ENCODE measurements at regions not wholly inside any gene's neighbourhood (a gene's known extent, or its start where the extent isn't known, plus 50 kb on each side); places are given as distances from the start of the nearest gene placed in this dataset.
"Not testable (repeated sequence)": the region's sequence is repeated elsewhere in the genome, so short reads cannot be mapped to it uniquely, and the experiment has no call there.

DNA sequence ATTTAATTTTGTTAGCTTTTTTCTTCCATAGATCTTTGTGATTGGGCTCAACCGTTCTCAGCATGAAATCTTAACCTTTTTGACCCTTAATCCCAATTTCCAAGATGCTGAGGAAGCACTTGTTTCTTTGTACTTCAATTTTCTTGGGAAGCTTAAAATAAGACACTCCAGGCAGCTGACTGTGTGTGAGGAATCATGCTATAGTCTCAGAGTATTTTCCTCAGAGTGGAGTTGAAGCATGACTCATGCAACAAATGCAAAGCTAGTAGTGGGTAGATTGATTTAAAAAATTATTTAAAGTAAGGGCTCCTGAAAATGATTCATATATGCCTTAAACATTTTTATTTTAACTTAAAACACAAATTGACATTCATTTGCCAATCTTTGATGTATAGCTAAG, 168.7 kb downstream of the BTBD3 start:
- Histone ChIP-seq H3K9ac (ENCODE audit: low read length) (no peak overlapping the region), H3K79me2 (ENCODE audit: insufficient read depth, low read length) (no peaks in the 10 kb centered on the region), H3K4me2 (ENCODE audit: low read depth, low read length, poor library complexity, severe bottlenecking) (no peak overlapping the region), H3K9me2 (replicated peaks; ENCODE audit: insufficient read depth, low read length) (no peaks in the 10 kb centered on the region), H2AFZ (ENCODE audit: low read depth, low read length, severe bottlenecking) (no peak overlapping the region), H4K20me1 (ENCODE audit: low read depth, low read length) (no peaks in the 10 kb centered on the region), H3K27ac (ENCODE audit: low read depth, low read length) (no peak overlapping the region), H3K27me3 (ENCODE audit: low read length) (no peaks in the 10 kb centered on the region), H3F3A (ENCODE audit: insufficient read depth) (no peaks in the 10 kb centered on the region), H3K4me3 (ENCODE audit: insufficient read depth, low read length, poor library complexity, severe bottlenecking) (no peak overlapping the region), H3K9me3 (ENCODE audit: insufficient read depth, low read length) (0 out of 2 replicates have a peak, but pooled peaks cover 3% of the 10 kb centered on the region), H3K36me3 (ENCODE audit: low read length) (no peaks in the 10 kb centered on the region)
- TF ChIP-seq EZH2phosphoT487 (conservative IDR thresholded peaks at IDR 0.05; ENCODE audit: low read length) = no peak

DNA sequence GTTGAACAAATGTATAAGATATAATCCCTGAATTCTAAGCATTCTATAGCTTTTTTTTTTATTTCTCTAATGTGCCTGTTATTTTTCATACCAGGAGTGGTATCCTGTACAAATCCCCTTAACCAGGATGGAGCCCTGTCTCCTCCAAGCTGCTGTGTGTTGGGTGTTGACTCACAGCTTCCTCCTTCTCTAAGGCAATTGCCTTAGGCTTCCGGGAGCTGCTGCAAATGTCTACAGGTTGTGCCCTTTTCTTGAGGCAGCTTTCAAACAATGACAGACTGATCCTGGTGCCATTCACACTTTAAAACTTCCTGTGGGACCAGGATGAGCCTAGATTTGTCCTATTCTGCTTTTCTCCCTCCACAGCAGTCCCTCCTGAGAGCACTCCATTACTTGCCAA, 173.2 kb downstream of the BTBD3 start:
- Histone ChIP-seq H2AFZ (ENCODE audit: low read depth, low read length, severe bottlenecking) (no peak overlapping the region), H3K36me3 (ENCODE audit: low read length) (no peaks in the 10 kb centered on the region), H3K9me3 (ENCODE audit: insufficient read depth, low read length) (0 out of 2 replicates have a peak, but pooled peaks cover 3% of the 10 kb centered on the region), H3K27ac (ENCODE audit: low read depth, low read length) (no peak overlapping the region), H3K9me2 (replicated peaks; ENCODE audit: insufficient read depth, low read length) (no peaks in the 10 kb centered on the region), H3K4me2 (ENCODE audit: low read depth, low read length, poor library complexity, severe bottlenecking) (no peak overlapping the region), H3F3A (ENCODE audit: insufficient read depth) (no peaks in the 10 kb centered on the region), H3K79me2 (ENCODE audit: insufficient read depth, low read length) (no peaks in the 10 kb centered on the region), H4K20me1 (ENCODE audit: low read depth, low read length) (no peaks in the 10 kb centered on the region), H3K27me3 (ENCODE audit: low read length) (no peaks in the 10 kb centered on the region), H3K9ac (ENCODE audit: low read length) (no peak overlapping the region), H3K4me3 (ENCODE audit: insufficient read depth, low read length, poor library complexity, severe bottlenecking) (no peak overlapping the region)
- TF ChIP-seq CTCF (IDR thresholded peaks at IDR 0.05; ENCODE audit: insufficient read depth, low read length, poor library complexity, severe bottlenecking) = no peak
- TF ChIP-seq EZH2phosphoT487 (conservative IDR thresholded peaks at IDR 0.05; ENCODE audit: low read length) = no peak

DNA sequence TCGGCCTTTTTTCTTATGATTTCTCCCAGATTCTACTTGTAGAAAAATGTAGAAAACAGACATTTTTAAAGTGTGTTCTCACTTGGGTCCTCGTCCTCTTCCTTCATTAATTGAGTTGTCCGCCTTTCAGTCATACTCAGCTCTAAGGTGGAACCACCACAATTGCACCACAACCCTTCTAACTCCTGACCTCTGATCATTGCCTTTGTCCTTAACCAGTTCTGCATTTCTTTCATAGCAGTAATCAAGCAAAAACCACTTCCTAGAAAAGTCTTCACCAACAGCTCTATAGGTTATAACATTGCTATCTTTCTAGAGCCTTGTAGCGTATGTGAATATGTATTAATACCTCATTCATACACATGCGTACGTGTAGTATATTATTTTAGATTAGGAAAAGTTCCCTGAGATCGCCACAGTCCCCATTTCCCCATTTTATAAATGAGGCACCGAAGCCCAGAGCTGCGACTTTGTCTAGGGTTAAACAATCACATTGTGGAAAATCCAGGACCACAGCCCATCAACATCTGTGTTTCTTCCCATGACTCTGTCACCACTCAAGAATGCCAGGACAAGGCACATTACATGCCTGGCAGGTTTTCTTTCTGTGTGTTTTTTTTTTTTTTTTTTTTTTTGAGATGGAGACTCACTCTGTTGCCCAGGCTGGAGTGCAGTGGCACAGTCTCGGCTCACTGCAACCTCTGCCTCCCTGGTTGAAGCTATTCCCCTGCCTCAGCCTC, 175.5 kb downstream of the BTBD3 start:
- H3K27me3 ChIP-seq (ENCODE audit: low read length) = no peaks in the 10 kb centered on the region
- no peak overlapping the region for H3K27ac ChIP-seq (ENCODE audit: low read depth, low read length)
- H3K4me3 ChIP-seq (ENCODE audit: insufficient read depth, low read length, poor library complexity, severe bottlenecking) = no peak overlapping the region

GRCh38 chr20:12093797-12094190, 176.1 kb downstream of the BTBD3 start:
- H3K36me3 ChIP-seq (ENCODE audit: low read length); H3K9me2 ChIP-seq (replicated peaks; ENCODE audit: insufficient read depth, low read length); H3K79me2 ChIP-seq (ENCODE audit: insufficient read depth, low read length); H3K27me3 ChIP-seq (ENCODE audit: low read length); H2AFZ ChIP-seq (ENCODE audit: low read depth, low read length, severe bottlenecking); H3K9me3 ChIP-seq (ENCODE audit: insufficient read depth, low read length); H3K4me3 ChIP-seq (ENCODE audit: insufficient read depth, low read length, poor library complexity, severe bottlenecking); H4K20me1 ChIP-seq (ENCODE audit: low read depth, low read length); H3K9ac ChIP-seq (ENCODE audit: low read length); H3K27ac ChIP-seq (ENCODE audit: low read depth, low read length); H3K4me2 ChIP-seq (ENCODE audit: low read depth, low read length, poor library complexity, severe bottlenecking); H3F3A ChIP-seq (ENCODE audit: insufficient read depth): not testable (repeated sequence)

More for the DNA sequence above, 175.5 kb downstream of the BTBD3 start:
- Histone ChIP-seq H3K36me3 (ENCODE audit: low read length) (no peaks in the 10 kb centered on the region), H3K9me2 (replicated peaks; ENCODE audit: insufficient read depth, low read length) (no peaks in the 10 kb centered on the region), H3K9ac (ENCODE audit: low read length) (no peak overlapping the region), H3K4me2 (ENCODE audit: low read depth, low read length, poor library complexity, severe bottlenecking) (no peak overlapping the region), H3F3A (ENCODE audit: insufficient read depth) (no peaks in the 10 kb centered on the region), H4K20me1 (ENCODE audit: low read depth, low read length) (no peaks in the 10 kb centered on the region), H3K79me2 (ENCODE audit: insufficient read depth, low read length) (no peaks in the 10 kb centered on the region), H2AFZ (ENCODE audit: low read depth, low read length, severe bottlenecking) (no peak overlapping the region), H3K9me3 (ENCODE audit: insufficient read depth, low read length) (no peaks in the 10 kb centered on the region)
- TF ChIP-seq EZH2phosphoT487 (conservative IDR thresholded peaks at IDR 0.05; ENCODE audit: low read length) = no peak
- TF ChIP-seq CTCF (IDR thresholded peaks at IDR 0.05; ENCODE audit: insufficient read depth, low read length, poor library complexity, severe bottlenecking) = no peak
